Activated naive CD4-positive, alpha-beta T cell treated with anti-CD3 and anti-CD28 coated beads, Interleukin-2, amount 10 ng/mL, durations not matched to agents 7 days and 5 days (primary cell): ENCODE measurements at regions not wholly inside any gene's neighbourhood (a gene's known extent, or its start where the extent isn't known, plus 50 kb on each side); places are given as distances from the start of the nearest gene placed in this dataset.
"Not testable (repeated sequence)": the region's sequence is repeated elsewhere in the genome, so short reads cannot be mapped to it uniquely, and the experiment has no call there.

Experiments
- CTCF ChIA-PET: fragments of 350-600 bp; sonication (Branson Sonifier 250); formaldehyde crosslinking; loops from one replicate; lab custom pipeline; 2021; ENCODE audit warnings: antibody characterized with exemption; lab: Charles Lee
- DNase-seq: peaks from one replicate; pipeline ENCODE4 v3.0.0-alpha.2; 2020
- H3K27ac Mint-ChIP-seq: one replicate; pipeline ENCODE4 v1.8.0; 2021; ENCODE audit warnings: mild to moderate bottlenecking, moderate library complexity, mixed read lengths
- H3K27me3 Mint-ChIP-seq: one replicate; pipeline ENCODE4 v1.8.0; 2021; ENCODE audit warnings: mild to moderate bottlenecking, mixed read lengths
- H3K36me3 Mint-ChIP-seq: one replicate; pipeline ENCODE4 v1.8.0; 2021; ENCODE audit warnings: mixed read lengths
- H3K4me1 Mint-ChIP-seq: one replicate; pipeline ENCODE4 v1.8.0; 2021; ENCODE audit warnings: mixed read lengths
- H3K4me3 Mint-ChIP-seq: one replicate; pipeline ENCODE4 v1.8.0; 2021; ENCODE audit warnings: mild to moderate bottlenecking, moderate library complexity, mixed read lengths
- H3K9me3 Mint-ChIP-seq: one replicate; pipeline ENCODE4 v1.8.0; 2021; ENCODE audit warnings: mixed read lengths

GRCh38 chr19:56894626-56895025, 54.1 kb upstream of the PEG3 start:
- no peaks in the 10 kb centered on the region for H3K4me1 Mint-ChIP-seq
- no peak overlapping the region for H3K4me3 Mint-ChIP-seq
- peaks cover 32% of the 10 kb centered on the region for H3K9me3 Mint-ChIP-seq
- H3K36me3 Mint-ChIP-seq, result peaks cover 2% of the 10 kb centered on the region
- H3K27ac Mint-ChIP-seq, result no peak overlapping the region
- no peak for DNase-seq
- H3K27me3 Mint-ChIP-seq, result no peaks in the 10 kb centered on the region
- CTCF ChIA-PET, result no interaction called here

DNA sequence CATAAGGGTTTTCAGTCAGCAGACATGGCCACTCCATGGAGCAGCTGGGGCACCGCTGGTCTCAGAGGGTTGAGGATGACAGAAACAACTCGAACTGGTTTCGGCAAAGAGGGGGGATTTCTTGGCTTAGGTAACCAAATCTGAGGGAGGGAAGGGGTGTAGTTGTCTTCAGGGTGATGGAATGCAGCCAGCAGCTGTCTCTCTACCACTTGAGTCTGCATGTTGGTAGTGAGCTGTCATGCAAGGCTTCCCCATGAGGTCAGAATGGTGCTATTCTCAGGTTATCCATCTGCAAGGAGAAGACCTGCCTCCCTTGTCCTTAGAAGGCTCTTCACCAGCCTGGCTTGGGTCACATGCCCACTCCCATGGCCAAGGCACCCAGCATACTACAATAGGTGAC, 55.6 kb upstream of the PEG3 start:
- Mint-ChIP-seq H3K36me3 (no peaks in the 10 kb centered on the region), H3K9me3 (peaks cover 34% of the 10 kb centered on the region), H3K27me3 (no peaks in the 10 kb centered on the region), H3K4me1 (no peaks in the 10 kb centered on the region), H3K27ac (no peak overlapping the region), H3K4me3 (no peak overlapping the region)
- DNase-seq, result no peak
- CTCF ChIA-PET, result no interaction called here

DNA sequence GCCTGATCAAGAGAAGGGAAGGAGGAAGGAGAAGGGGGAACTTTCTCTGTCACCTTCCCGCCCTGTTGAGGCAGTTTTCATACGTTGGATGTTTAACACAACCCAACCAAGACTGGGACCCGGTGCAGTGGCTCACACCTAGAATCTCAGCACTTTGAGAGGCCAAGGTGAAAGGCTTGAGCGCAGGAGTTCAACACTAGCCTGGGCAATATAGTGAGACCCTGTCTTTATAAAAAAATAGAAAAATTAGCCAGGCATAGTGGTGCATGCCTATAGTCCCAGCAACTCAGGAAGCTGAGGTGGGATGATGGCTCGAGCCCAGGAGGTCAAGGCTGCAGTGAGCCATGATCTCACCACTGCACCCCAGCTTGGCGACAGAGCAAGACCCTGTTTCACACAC, 59.4 kb upstream of the PEG3 start:
- CTCF ChIA-PET, result no interaction called here
- Mint-ChIP-seq H3K9me3 (peaks cover 44% of the 10 kb centered on the region), H3K4me3 (no peak overlapping the region), H3K4me1 (no peaks in the 10 kb centered on the region), H3K27ac (no peak overlapping the region), H3K36me3 (no peaks in the 10 kb centered on the region), H3K27me3 (no peaks in the 10 kb centered on the region)
- no peak for DNase-seq

- CTCF ChIA-PET, result no interaction called here
- no peak overlapping the region for H3K27ac Mint-ChIP-seq
- no peak for DNase-seq
- no peaks in the 10 kb centered on the region for H3K4me1 Mint-ChIP-seq
- H3K4me3 Mint-ChIP-seq, result no peak overlapping the region
- no peaks in the 10 kb centered on the region for H3K36me3 Mint-ChIP-seq
- no peaks in the 10 kb centered on the region for H3K27me3 Mint-ChIP-seq
- peaks cover 47% of the 10 kb centered on the region for H3K9me3 Mint-ChIP-seq
These were observed 60.1 kb upstream of the PEG3 start for GRCh38 chr19:56900573-56901097.

- Mint-ChIP-seq H3K27me3 (no peaks in the 10 kb centered on the region), H3K36me3 (no peaks in the 10 kb centered on the region), H3K9me3 (peaks cover 70% of the 10 kb centered on the region), H3K27ac (no peak overlapping the region), H3K4me1 (no peaks in the 10 kb centered on the region), H3K4me3 (no peak overlapping the region)
- DNase-seq, result no peak
- CTCF ChIA-PET, result no interaction called here
These were observed 65.2 kb upstream of the PEG3 start for GRCh38 chr19:56905631-56906150.

DNA sequence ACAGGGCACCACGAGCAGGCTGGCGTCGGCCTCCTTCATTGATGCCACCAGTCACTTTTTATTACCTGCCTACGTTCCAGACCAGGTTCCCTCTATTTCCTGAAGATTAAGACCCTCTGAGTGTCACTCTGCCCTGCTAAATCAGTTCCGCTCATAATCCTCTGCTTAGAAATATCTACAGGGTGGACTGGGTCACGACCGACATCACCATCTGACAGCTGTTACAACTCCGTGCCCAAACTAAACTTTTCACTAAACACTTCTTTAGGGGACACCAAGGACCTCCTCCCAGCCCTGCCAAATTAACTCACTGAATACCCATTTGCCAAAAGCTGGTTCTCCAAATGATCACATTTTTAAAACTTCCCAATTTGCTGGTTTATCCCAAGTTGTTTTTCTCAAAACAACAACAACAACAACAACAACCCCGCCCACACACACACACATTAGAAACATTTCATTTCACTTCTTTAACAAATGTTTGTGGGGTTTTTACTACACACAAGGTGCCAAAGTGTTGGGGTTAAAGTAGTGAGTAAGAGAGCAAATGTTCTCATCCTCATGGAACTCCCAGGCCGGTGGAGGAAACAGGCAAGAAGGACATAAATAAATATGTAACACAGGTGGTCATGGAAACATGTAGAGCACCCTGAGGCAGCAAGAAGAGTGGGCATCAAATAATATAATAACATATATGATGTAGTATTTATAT, 72.0 kb upstream of the PEG3 start:
- CTCF ChIA-PET, result no interaction called here
- Mint-ChIP-seq H3K27ac (no peak overlapping the region), H3K9me3 (peaks cover 59% of the 10 kb centered on the region), H3K36me3 (no peaks in the 10 kb centered on the region), H3K27me3 (no peaks in the 10 kb centered on the region), H3K4me1 (no peaks in the 10 kb centered on the region), H3K4me3 (no peak overlapping the region)
- DNase-seq, result no peak

- peaks cover 54% of the 10 kb centered on the region for H3K9me3 Mint-ChIP-seq
- H3K36me3 Mint-ChIP-seq, H3K27ac Mint-ChIP-seq, CTCF ChIA-PET, H3K27me3 Mint-ChIP-seq, H3K4me1 Mint-ChIP-seq, DNase-seq, H3K4me3 Mint-ChIP-seq: not testable (repeated sequence)
These were observed 72.6 kb upstream of the PEG3 start for GRCh38 chr19:56913113-56913455.

DNA sequence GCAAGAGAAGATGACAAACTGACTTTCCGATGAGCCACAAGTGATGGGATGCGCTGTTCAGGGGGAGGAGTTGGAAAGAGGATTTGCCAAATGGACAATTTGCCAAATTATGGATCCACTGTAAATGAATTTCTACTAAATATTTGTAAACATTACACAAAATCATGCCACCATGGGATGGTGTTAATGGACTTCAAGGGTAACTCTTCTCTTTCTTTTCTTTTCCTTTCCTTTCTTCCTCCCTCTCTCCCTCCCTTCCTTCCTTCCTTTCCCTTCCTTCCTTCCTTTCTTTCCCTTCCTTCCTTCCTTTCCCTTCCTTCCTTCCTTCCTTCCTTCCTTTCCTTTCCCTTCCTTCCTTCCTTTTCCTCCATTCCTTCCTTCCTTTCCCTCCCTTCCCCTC, 76.0 kb upstream of the PEG3 start:
- no peaks in the 10 kb centered on the region for H3K27me3 Mint-ChIP-seq
- no peak for DNase-seq
- no peaks in the 10 kb centered on the region for H3K36me3 Mint-ChIP-seq
- H3K27ac Mint-ChIP-seq, result no peak overlapping the region
- H3K4me3 Mint-ChIP-seq, result no peak overlapping the region
- CTCF ChIA-PET, result no interaction called here
- no peaks in the 10 kb centered on the region for H3K4me1 Mint-ChIP-seq
- H3K9me3 Mint-ChIP-seq, result peaks cover 60% of the 10 kb centered on the region

DNA sequence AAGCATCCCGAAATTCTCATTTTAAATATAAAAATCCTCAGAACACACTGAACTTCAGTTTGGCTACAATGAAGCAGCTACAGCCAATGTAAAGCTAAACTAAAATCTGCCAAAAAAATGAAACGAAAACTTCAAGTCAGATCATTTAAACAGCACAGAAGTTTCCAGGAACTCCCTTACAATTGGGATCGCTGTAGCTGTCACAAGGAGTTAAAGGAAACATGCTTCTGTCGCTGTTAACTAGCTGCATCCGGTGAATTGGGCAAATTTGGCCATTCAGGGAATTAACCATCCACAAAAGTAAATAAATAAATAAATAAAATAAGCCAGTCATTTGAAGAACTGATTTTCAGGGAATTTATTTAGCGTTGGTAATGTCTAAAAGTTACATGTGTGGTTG, 77.0 kb upstream of the PEG3 start:
- Mint-ChIP-seq H3K9me3 (peaks cover 53% of the 10 kb centered on the region), H3K36me3 (no peaks in the 10 kb centered on the region), H3K27me3 (no peaks in the 10 kb centered on the region), H3K4me1 (no peaks in the 10 kb centered on the region), H3K27ac (no peak overlapping the region), H3K4me3 (no peak overlapping the region)
- DNase-seq, result no peak
- CTCF ChIA-PET, result no interaction called here

GRCh38 chr19:56917998-56918397, 77.5 kb upstream of the PEG3 start:
- Mint-ChIP-seq H3K4me3 (no peak overlapping the region), H3K4me1 (no peaks in the 10 kb centered on the region), H3K36me3 (no peaks in the 10 kb centered on the region), H3K27ac (no peak overlapping the region), H3K27me3 (no peaks in the 10 kb centered on the region), H3K9me3 (peaks cover 49% of the 10 kb centered on the region)
- CTCF ChIA-PET, result no interaction called here
- DNase-seq, result no peak

DNA sequence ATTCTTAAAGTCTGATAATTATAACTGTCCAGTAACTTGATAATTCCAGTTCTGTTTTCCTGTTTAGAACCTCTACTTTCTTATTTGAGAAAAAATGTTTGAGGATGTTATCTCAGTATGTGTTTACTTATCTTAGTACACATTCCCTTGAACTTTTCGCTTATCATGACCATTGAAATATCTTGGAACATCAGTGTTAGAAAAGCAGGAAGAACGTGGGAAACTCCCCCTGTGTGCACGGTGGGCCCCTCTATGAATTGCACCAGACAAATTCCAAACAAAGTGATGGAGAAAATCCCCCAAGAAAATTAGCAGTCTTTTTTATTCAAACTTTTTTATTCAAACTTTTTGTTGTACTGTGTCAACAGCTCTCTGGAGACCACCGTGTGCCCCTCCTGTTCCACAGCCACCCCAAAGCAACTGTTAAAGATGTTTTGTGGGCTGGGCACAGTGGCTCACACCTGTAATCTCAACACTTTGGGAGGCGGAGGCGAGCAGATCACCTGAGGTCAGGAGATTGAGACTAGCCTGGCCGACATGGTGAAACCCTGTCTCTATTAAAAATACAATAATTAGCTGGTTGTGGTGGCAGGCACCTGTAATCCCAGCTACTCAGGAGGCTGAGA, 78.3 kb upstream of the PEG3 start:
- Mint-ChIP-seq H3K9me3 (peaks cover 53% of the 10 kb centered on the region), H3K4me3 (no peak overlapping the region), H3K27ac (no peak overlapping the region), H3K27me3 (no peaks in the 10 kb centered on the region), H3K36me3 (no peaks in the 10 kb centered on the region), H3K4me1 (no peaks in the 10 kb centered on the region)
- no peak for DNase-seq
- CTCF ChIA-PET, result no interaction called here

DNA sequence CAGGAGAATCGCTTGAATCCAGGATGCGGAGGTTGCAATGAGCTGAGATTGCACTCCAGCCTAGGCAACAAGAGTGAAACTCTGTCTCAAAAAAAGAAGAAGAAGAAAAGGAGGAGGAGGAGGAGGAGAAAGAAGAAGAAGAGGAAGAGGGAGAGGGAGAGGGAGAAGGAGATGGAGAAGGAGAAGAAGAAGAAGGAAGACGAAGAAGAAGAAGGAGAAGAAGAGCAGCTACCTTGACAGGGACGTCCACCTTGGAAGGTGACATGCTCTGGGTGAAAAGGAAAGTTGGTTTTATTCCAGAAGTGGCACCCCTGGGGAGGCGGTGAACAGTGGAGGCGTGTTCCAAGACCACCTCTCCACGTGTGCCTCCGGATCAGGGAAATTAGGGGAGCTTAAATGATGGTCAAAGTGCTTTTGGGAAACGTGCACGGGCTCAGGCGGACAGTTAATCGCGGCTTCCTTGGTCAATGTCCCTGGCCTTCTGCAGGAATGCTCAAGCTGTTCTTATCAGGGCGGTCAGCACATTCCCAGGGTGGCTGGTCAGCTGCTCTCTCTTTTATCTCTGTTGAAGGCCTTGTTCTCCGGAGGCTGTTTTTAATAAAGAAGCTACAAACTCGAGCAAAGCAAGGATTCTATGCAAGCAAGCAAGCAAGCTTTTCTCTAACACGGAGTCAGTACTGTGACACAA, 78.9 kb upstream of the PEG3 start:
- no peak for DNase-seq
- peaks cover 59% of the 10 kb centered on the region for H3K9me3 Mint-ChIP-seq
- H3K36me3 Mint-ChIP-seq, result no peaks in the 10 kb centered on the region
- H3K4me1 Mint-ChIP-seq, result no peaks in the 10 kb centered on the region
- no peak overlapping the region for H3K4me3 Mint-ChIP-seq
- no peak overlapping the region for H3K27ac Mint-ChIP-seq
- no peaks in the 10 kb centered on the region for H3K27me3 Mint-ChIP-seq
- CTCF ChIA-PET, result no interaction called here

DNA sequence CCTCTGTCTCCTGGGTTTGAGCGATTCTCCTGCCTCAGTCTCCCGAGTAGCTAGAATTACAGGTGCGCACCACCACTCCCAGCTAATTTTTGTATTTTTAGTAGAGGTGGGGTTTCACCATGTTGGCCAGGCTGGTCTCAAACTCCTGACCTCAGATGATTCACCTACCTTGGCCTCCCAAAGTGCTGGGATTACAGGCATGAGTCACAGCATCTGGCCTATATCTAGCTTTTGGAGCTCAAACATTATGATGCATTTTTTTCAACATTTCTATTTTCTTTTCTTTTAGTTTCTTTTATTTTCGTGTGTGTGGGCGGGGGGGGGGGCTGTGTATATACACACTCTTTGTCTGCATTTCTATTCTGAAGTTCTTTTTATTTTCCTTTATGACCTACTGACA, 85.6 kb upstream of the PEG3 start:
- DNase-seq, H3K4me1 Mint-ChIP-seq, H3K27ac Mint-ChIP-seq, H3K36me3 Mint-ChIP-seq, H3K4me3 Mint-ChIP-seq, H3K27me3 Mint-ChIP-seq, CTCF ChIA-PET: not testable (repeated sequence)
- H3K9me3 Mint-ChIP-seq, result peaks cover 52% of the 10 kb centered on the region

- CTCF ChIA-PET, result no interaction called here
- no peak for DNase-seq
- H3K27ac Mint-ChIP-seq, result no peak overlapping the region
- H3K27me3 Mint-ChIP-seq, result no peaks in the 10 kb centered on the region
- H3K4me3 Mint-ChIP-seq, result no peak overlapping the region
- H3K9me3 Mint-ChIP-seq, result peaks cover 53% of the 10 kb centered on the region
- H3K36me3 Mint-ChIP-seq, result peaks cover 3% of the 10 kb centered on the region
- no peaks in the 10 kb centered on the region for H3K4me1 Mint-ChIP-seq
These were observed 86.8 kb upstream of the PEG3 start for GRCh38 chr19:56927294-56927693.

- CTCF ChIA-PET, result no interaction called here
- no peaks in the 10 kb centered on the region for H3K4me1 Mint-ChIP-seq
- H3K27ac Mint-ChIP-seq, result no peak overlapping the region
- H3K27me3 Mint-ChIP-seq, result no peaks in the 10 kb centered on the region
- no peak overlapping the region for H3K4me3 Mint-ChIP-seq
- peaks cover 3% of the 10 kb centered on the region for H3K36me3 Mint-ChIP-seq
- peaks cover 57% of the 10 kb centered on the region for H3K9me3 Mint-ChIP-seq
- DNase-seq, result no peak
These were observed 87.3 kb upstream of the PEG3 start for GRCh38 chr19:56927791-56928207.
